HG02870 (cell line): ENCODE measurements at regions not wholly inside any gene's neighbourhood (a gene's known extent, or its start where the extent isn't known, plus 50 kb on each side); places are given as distances from the start of the nearest gene placed in this dataset.
"Not testable (repeated sequence)": the region's sequence is repeated elsewhere in the genome, so short reads cannot be mapped to it uniquely, and the experiment has no call there.

Experiments
- ATAC-seq: cut with Tn5 transposase; IDR thresholded peaks from one replicate; pipeline ENCODE4 v1.9.1; 2021; ENCODE audit warnings: mild to moderate bottlenecking, moderate library complexity; ENCODE audit not compliant: unreplicated experiment

- ATAC-seq = no peak
These were observed 247.2 kb downstream of the DUSP10 start for GRCh38 chr1:221494670-221495069.

- ATAC-seq = no peak
These were observed 244.8 kb downstream of the DUSP10 start for GRCh38 chr1:221497046-221497445.

- no peak for ATAC-seq
These were observed 238.6 kb downstream of the DUSP10 start for GRCh38 chr1:221503268-221503667.

- ATAC-seq = no peak
These were observed 232.1 kb downstream of the DUSP10 start for GRCh38 chr1:221509575-221510355.

GRCh38 chr1:221510793-221511503, 230.9 kb downstream of the DUSP10 start:
- ATAC-seq = no peak

- no peak for ATAC-seq
These were observed 230.1 kb downstream of the DUSP10 start for GRCh38 chr1:221511797-221512196.

GRCh38 chr1:221514806-221515205, 227.1 kb downstream of the DUSP10 start:
- ATAC-seq = no peak

GRCh38 chr1:221515496-221515895, 226.4 kb downstream of the DUSP10 start:
- no peak for ATAC-seq

GRCh38 chr1:221517961-221518360, 223.9 kb downstream of the DUSP10 start:
- no peak for ATAC-seq

GRCh38 chr1:221520250-221520649, 221.6 kb downstream of the DUSP10 start:
- no peak for ATAC-seq

GRCh38 chr1:221521686-221522085, 220.2 kb downstream of the DUSP10 start:
- no peak for ATAC-seq

- ATAC-seq = no peak
These were observed 219.4 kb downstream of the DUSP10 start for GRCh38 chr1:221522529-221522940.

GRCh38 chr1:221525749-221526148, 216.1 kb downstream of the DUSP10 start:
- ATAC-seq = no peak

GRCh38 chr1:221527302-221527701, 214.6 kb downstream of the DUSP10 start:
- no peak for ATAC-seq

GRCh38 chr1:221527886-221528624, 213.8 kb downstream of the DUSP10 start:
- no peak for ATAC-seq

- not testable (repeated sequence) for ATAC-seq
These were observed 211.7 kb downstream of the DUSP10 start for GRCh38 chr1:221530159-221530558.

GRCh38 chr1:221530791-221531190, 211.1 kb downstream of the DUSP10 start:
- ATAC-seq = no peak

- ATAC-seq = no peak
These were observed 209.7 kb downstream of the DUSP10 start for GRCh38 chr1:221532071-221532773.

- ATAC-seq = no peak
These were observed 200.6 kb downstream of the DUSP10 start for GRCh38 chr1:221541296-221541695.

GRCh38 chr1:221543529-221544120, 198.3 kb downstream of the DUSP10 start:
- ATAC-seq = no peak

- ATAC-seq = no peak
These were observed 192.9 kb downstream of the DUSP10 start for GRCh38 chr1:221548942-221549341.
